Neural cell (in vitro differentiated cells): ENCODE measurements at regions not wholly inside any gene's neighbourhood (a gene's known extent, or its start where the extent isn't known, plus 50 kb on each side); places are given as distances from the start of the nearest gene placed in this dataset.

Source experiments
- H2AFZ ChIP-seq: fragments of 200-600, 300-800 bp; sonication (generic), shearing (Covaris generic); 2 replicates; pipeline ENCODE4 v1.6.0; 2014; ENCODE audit warnings: low read depth, mild to moderate bottlenecking, antibody characterized with exemption, low read length, moderate library complexity
- H3F3A ChIP-seq: fragments of 200-600 bp; shearing (Covaris generic); 2 replicates; pipeline ENCODE4 v1.6.1; 2016; ENCODE audit warnings: mild to moderate bottlenecking, moderate library complexity, mixed read lengths, antibody characterized with exemption, low read length; ENCODE audit not compliant: insufficient read depth, poor library complexity, severe bottlenecking
- H3K27ac ChIP-seq: fragments of 200-600, 300-800 bp; sonication (generic), shearing (Covaris generic); 2 replicates; pipeline ENCODE4 v1.5.1; 2014; ENCODE audit warnings: mild to moderate bottlenecking, low read length, moderate library complexity
- H3K27me3 ChIP-seq: fragments of 300-800, 200-600 bp; sonication (generic), shearing (Covaris generic); 2 replicates; pipeline ENCODE4 v1.6.0; 2014; ENCODE audit warnings: mild to moderate bottlenecking, low read depth, low read length, moderate library complexity; ENCODE audit not compliant: insufficient read depth
- H3K36me3 ChIP-seq: fragments of 300-800, 200-600 bp; sonication (generic), shearing (Covaris generic); 2 replicates; pipeline ENCODE4 v1.5.1; 2014; ENCODE audit warnings: mild to moderate bottlenecking, antibody characterized with exemption, low read length, moderate library complexity; ENCODE audit not compliant: insufficient read depth
- H3K4me2 ChIP-seq: fragments of 300-800, 200-600 bp; sonication (generic), shearing (Covaris generic); 2 replicates; pipeline ENCODE4 v1.6.0; 2014; ENCODE audit warnings: mild to moderate bottlenecking, low read length
- H3K4me3 ChIP-seq: fragments of 300-800, 200-600 bp; sonication (generic), shearing (Covaris generic); 2 replicates; pipeline ENCODE4 v1.5.1; 2014; ENCODE audit warnings: mild to moderate bottlenecking, low read length, moderate library complexity
- H3K79me2 ChIP-seq: fragments of 200-600 bp; shearing (Covaris generic); replicated peaks from 2 replicates; pipeline ENCODE4 v1.6.0; 2014; ENCODE audit warnings: mild to moderate bottlenecking, low read length, moderate library complexity; ENCODE audit not compliant: insufficient read depth
- H3K9ac ChIP-seq: fragments of 300-800, 200-600 bp; sonication (generic), shearing (Covaris generic); 2 replicates; pipeline ENCODE4 v1.6.1; 2016; ENCODE audit warnings: mild to moderate bottlenecking, low read length, mixed read lengths
- H3K9me2 ChIP-seq: fragments of 200-600 bp; shearing (Covaris generic); 2 replicates; pipeline ENCODE4 v1.6.1; 2016; ENCODE audit warnings: mild to moderate bottlenecking, low read length, mixed read lengths; ENCODE audit not compliant: insufficient read depth
- H3K9me3 ChIP-seq: fragments of 200-600, 300-800 bp; sonication (generic), shearing (Covaris generic); 2 replicates; pipeline ENCODE4 v1.6.1; 2016; ENCODE audit warnings: mild to moderate bottlenecking, mixed run types, low read length, moderate library complexity, mixed read lengths
- H4K20me1 ChIP-seq: fragments of 200-600 bp; shearing (Covaris generic); 2 replicates; pipeline ENCODE4 v1.6.1; 2016; ENCODE audit warnings: mild to moderate bottlenecking, mixed run types; ENCODE audit not compliant: insufficient read depth
- CTCF ChIP-seq: fragments of 450-650 bp; IDR thresholded peaks from 2 replicates; pipeline ENCODE4 v1.5.1; 2014; ENCODE audit warnings: antibody characterized with exemption, mild to moderate bottlenecking, moderate library complexity; ENCODE audit not compliant: poor library complexity, severe bottlenecking
- EP300 ChIP-seq: fragments of 450-650 bp; conservative IDR thresholded peaks from 2 replicates; pipeline ENCODE4 v1.6.1; 2014; ENCODE audit warnings: antibody characterized with exemption, mild to moderate bottlenecking, moderate library complexity; ENCODE audit not compliant: poor library complexity, severe bottlenecking
- EZH2 ChIP-seq: fragments of 200-600, 300-800 bp; shearing (Covaris generic), sonication (generic); IDR thresholded peaks from 2 replicates; pipeline ENCODE4 v1.6.1; 2014; ENCODE audit warnings: antibody characterized with exemption, low read length, borderline replicate concordance, mild to moderate bottlenecking; ENCODE audit not compliant: insufficient read depth, poor library complexity, severe bottlenecking
- MXI1 ChIP-seq: fragments of 450-650 bp; conservative IDR thresholded peaks from 2 replicates; pipeline ENCODE4 v1.6.1; 2014; ENCODE audit warnings: antibody characterized with exemption, mild to moderate bottlenecking; ENCODE audit not compliant: poor library complexity, severe bottlenecking
- POLR2AphosphoS5 ChIP-seq: IDR thresholded peaks from 2 replicates; pipeline ENCODE4 v1.6.1; 2012
- RAD21 ChIP-seq: fragments of 450-650 bp; conservative IDR thresholded peaks from 2 replicates; pipeline ENCODE4 v1.6.1; 2014; ENCODE audit warnings: antibody characterized with exemption, mild to moderate bottlenecking, moderate library complexity
- REST ChIP-seq: IDR thresholded peaks from 2 replicates; pipeline ENCODE4 v1.6.1; 2012; ENCODE audit warnings: borderline replicate concordance
- SMC3 ChIP-seq: fragments of 450-650 bp; conservative IDR thresholded peaks from 2 replicates; pipeline ENCODE4 v1.6.1; 2014; ENCODE audit warnings: antibody characterized with exemption, mild to moderate bottlenecking, moderate library complexity; ENCODE audit not compliant: poor library complexity
- TAF1 ChIP-seq: IDR thresholded peaks from 2 replicates; pipeline ENCODE4 v1.6.1; 2012; ENCODE audit warnings: low read depth

GRCh38 chr13:38590230-38590629 is 96.6 kb upstream of the FREM2 start:
- H3K36me3 ChIP-seq = no peaks in the 10 kb centered on the region
- H3K9me2 ChIP-seq = no peaks in the 10 kb centered on the region
- H2AFZ ChIP-seq = no peak overlapping the region
- no peaks in the 10 kb centered on the region for H3K9me3 ChIP-seq
- no peak overlapping the region for H3K4me3 ChIP-seq
- TF ChIP-seq REST (no peak), RAD21 (no peak), CTCF (no peak), EP300 (no peak), SMC3 (no peak), POLR2AphosphoS5 (no peak), TAF1 (no peak), MXI1 (no peak), EZH2 (no peak)
- no peak overlapping the region for H3K9ac ChIP-seq
- H3K27me3 ChIP-seq = no peaks in the 10 kb centered on the region
- H3K4me2 ChIP-seq = no peak overlapping the region
- no peak overlapping the region for H3K27ac ChIP-seq
- no peaks in the 10 kb centered on the region for H3F3A ChIP-seq
- no peaks in the 10 kb centered on the region for H4K20me1 ChIP-seq
- no peaks in the 10 kb centered on the region for H3K79me2 ChIP-seq

GRCh38 chr13:38590796-38591507 is 95.9 kb upstream of the FREM2 start:
- Histone ChIP-seq H3K9me2 (no peaks in the 10 kb centered on the region), H3K9ac (no peak overlapping the region), H4K20me1 (no peaks in the 10 kb centered on the region), H3K27me3 (no peaks in the 10 kb centered on the region), H3F3A (no peaks in the 10 kb centered on the region), H2AFZ (no peak overlapping the region), H3K4me3 (no peak overlapping the region), H3K79me2 (no peaks in the 10 kb centered on the region), H3K36me3 (no peaks in the 10 kb centered on the region), H3K9me3 (no peaks in the 10 kb centered on the region), H3K4me2 (no peak overlapping the region), H3K27ac (no peak overlapping the region)
- TF ChIP-seq SMC3 (no peak), POLR2AphosphoS5 (no peak), TAF1 (no peak), MXI1 (no peak), CTCF (no peak), RAD21 (no peak), EP300 (no peak), REST (no peak), EZH2 (no peak)
